ENCODE measurements at regions not wholly inside any gene's neighbourhood (a gene's known extent, or its start where the extent isn't known, plus 50 kb on each side); places are given as distances from the start of the nearest gene placed in this dataset.
A peak's percentile ranks its signal among the peaks of the same experiment; 100 is the strongest.

- DNase-seq (ENCODE audit: low spot score), result no peak
Measured at GRCh38 chr3:107970993-107971580, 119.7 kb downstream of the CD47 start.

DNA sequence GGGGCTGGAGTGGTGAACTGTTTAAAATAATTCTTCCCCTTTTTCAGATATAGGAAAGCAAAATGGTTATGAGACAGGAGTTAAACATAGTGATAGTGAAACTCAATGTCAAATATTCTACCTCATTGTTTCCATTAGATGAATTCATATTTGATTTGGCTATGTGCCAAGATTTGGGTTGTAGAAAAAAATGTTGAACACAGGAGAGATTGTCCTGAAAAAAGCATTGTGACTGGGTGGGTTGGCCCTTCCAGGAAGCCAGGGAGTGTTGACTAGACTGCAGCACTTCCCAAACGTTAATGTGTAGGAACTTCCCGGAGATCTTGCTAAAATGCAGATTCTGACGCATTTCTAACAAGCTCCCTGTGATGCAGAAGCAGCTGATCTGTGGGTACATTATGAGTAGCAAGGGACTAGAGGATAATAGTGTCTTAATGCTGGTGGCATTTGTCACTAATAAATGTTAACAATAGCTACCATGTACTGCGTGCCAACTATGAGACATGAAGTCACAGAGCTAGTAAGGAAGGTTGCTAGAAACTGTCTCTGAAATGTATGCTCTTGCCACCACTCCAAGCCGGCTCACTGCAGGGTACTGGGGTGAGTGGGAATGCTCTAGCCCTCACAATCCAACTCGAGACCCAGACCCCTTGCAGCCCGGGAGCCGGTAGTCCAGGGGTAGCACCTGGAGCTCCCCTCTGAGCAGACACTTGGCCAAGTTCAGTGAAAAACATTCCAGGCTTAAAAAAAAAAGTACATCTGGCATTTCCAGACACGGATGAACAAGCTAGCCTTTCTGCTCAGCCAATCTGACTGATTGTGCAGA is 120.6 kb downstream of the CD47 start:
- peak; percentile 90 for DNase-seq (ENCODE audit: low spot score)

GRCh38 chr3:107969525-107969924 is 121.3 kb downstream of the CD47 start:
- DNase-seq (ENCODE audit: low spot score), result no peak

GRCh38 chr3:107966276-107966675 is 124.6 kb downstream of the CD47 start:
- DNase-seq (ENCODE audit: low spot score), result no peak

- DNase-seq (ENCODE audit: low spot score), result no peak
Measured at GRCh38 chr3:107965136-107965655, 125.6 kb downstream of the CD47 start.

GRCh38 chr3:107963581-107963980 is 127.2 kb downstream of the CD47 start:
- no peak for DNase-seq (ENCODE audit: low spot score)

- peak; percentile 59 for DNase-seq (ENCODE audit: low spot score)
Measured at GRCh38 chr3:107962946-107963345, 127.9 kb downstream of the CD47 start.

DNA sequence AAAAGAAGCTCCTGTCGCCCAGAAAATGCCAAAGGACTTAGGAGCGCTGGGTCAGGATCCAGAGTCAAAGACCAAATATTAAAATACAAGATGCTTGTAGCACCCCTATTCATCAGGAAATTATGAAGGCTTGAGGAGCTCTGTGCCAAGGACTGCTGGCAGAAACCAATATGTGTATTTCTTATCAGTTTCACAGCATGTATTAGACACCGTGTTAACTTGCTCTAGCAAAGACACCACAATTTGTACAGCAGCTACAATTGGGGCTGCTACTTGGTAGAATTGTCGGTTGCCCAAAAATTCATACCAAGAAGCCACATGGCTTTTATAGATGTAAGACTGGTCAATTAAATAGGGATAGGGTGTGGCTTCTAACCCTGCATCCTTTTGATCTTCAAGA is 128.8 kb downstream of the CD47 start:
- DNase-seq (ENCODE audit: low spot score), result no peak

- DNase-seq (ENCODE audit: low spot score), result no peak
Measured at GRCh38 chr3:107959550-107960154, 131.2 kb downstream of the CD47 start.

GRCh38 chr3:107958146-107958545 is 132.7 kb downstream of the CD47 start:
- no peak for DNase-seq (ENCODE audit: low spot score)

DNA sequence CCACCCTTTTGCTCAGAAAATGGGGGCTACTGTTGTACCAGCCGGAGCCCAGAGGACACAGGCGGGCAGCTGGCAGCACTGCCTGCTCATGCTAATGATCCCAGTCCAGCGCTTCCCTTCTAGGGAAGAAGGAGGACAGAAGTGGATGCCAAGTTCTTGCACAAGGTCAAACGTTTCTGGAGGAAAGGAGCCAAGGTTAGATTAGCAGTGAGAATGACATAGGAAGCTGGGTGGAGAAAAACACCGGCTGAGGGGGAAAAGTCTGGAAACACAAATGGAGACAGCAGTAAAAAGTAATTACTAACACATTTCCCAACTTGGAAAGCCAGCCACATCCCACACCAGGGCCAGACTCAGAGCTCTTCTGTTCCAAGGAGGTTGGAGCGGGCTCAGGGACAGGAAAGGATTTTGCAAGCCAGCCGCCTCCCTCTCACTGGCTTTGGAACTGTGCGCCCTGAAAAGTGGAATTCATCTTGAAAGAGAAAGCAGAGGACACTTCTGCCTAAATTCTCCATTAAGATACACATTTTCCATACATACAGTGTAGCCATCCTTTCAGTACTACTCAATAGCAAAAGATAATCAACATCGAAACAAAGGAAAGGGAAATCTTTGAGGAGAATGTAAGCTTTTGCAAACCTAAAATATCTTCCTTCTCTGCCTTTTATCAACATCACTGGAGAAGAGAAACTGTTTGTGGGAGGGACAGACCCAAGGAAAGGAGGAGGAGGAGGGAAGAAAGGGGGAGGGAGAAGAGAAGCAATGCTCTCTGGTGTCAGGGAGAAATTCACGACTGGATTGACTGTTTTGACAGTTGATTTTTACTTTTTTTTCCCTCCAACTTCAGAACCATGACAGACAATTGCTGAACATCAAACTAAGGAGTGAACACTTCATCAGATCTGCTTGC is 133.6 kb downstream of the CD47 start:
- no peak for DNase-seq (ENCODE audit: low spot score)

DNA sequence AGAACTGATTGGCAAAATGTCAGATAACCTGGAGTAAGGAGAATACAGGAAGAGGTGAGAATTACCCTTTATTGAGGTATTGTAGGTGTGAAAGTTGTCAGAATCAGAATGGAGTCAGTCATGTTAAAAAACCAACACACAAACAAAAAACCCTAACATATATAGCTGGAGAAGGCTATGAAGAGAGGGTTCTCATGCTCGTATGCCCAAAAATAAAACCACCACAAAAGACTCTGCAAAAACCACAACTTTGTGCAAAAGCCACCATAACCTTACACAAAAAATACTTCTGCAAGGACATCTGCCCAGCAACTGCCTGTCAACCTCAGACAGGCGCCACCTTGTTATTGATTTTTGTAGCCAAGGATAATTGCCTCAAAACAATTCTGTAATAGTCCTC is 136.0 kb downstream of the CD47 start:
- no peak for DNase-seq (ENCODE audit: low spot score)

DNA sequence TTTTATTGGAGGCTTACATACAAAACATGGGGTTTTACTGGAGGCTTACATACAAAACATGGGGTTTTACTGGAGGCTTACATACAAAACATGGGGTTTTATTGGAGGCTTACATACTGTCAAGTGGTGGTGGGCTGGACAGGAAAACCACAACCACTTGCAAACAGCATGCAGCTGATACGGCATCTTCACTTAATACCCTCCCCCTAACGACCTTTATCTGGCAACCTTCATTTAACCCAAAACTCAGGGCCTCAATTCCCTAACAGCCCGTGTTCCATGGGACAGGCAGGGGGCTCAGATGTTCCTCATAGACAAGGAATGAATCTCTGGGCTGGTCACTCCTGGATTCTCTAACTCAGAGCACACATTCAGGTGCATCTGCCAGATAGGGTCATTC is 137.1 kb downstream of the CD47 start:
- DNase-seq (ENCODE audit: low spot score), result no peak

DNA sequence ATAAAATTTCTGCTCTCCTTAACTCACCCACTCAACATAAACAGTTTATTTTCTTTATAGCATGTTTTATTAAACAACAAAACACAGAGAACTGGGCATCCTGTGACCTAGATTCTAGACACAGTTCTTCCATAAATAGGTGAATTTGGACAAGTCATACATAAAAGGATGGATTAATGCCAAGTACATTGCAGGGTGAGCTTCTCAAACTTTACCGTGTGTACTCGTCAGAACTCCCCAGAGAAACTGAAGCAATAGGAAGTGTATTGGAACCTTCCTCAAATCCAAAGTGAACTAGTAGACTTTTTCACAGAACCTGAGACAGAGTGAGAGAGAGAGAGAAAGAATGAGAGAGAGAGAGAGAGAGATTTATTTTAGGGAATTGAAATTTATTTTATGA is 139.7 kb downstream of the CD47 start:
- DNase-seq (ENCODE audit: low spot score), result no peak

- DNase-seq (ENCODE audit: low spot score), result no peak
Measured at GRCh38 chr3:107950417-107950816, 140.4 kb downstream of the CD47 start.

- DNase-seq (ENCODE audit: low spot score), result no peak
Measured at GRCh38 chr3:107949394-107949970, 141.3 kb downstream of the CD47 start.

DNA sequence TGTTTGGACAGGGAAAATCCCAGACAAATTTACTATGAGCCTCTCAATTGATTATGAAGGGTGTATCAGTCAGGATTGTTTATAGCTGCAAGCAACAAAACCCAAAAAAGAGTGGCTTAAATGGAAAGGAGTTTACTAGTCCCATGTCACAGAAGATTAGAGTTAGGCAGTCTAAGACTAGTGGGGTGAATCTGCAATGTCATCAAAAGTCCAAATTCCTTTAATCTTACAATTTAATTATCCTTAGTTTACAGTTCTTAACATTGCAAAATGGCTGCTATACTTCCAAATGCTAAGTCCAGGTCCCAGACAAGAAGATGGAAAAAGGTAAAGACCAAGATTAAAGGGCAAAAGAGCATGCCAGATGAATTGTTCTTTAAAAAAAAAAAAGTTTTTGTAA is 143.6 kb downstream of the CD47 start:
- DNase-seq (ENCODE audit: low spot score), result no peak

GRCh38 chr3:107946700-107947099 is 144.1 kb downstream of the CD47 start:
- no peak for DNase-seq (ENCODE audit: low spot score)

DNA sequence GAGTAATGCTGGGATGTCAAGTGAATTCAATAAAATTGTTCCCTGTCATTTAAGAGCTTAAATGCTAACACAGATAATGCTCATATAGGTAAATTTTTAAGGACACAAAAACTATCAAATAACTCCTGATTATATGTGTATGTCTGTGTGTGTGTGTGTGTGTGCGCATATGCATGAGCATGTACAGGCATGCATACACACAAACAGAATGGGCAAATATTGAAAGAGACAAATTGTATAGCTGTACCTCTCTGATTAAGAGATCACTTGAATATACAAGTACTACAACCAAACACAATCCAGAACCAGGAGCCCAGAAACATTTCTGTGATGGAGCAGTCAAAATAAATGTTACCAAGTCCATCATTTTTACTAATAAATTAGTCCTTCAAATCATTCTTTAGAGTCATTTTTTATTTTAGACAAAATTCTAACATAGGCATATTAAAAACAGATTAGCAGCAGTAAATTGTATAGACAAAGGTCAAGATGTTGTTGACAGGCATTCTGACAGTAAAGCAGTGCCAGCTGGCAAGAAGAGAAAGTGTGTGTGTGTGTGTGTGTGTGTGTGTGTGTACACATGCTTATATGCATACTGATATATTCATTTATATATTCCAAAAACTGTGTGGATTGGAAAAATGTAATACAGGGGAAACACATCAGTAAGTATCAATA is 145.3 kb downstream of the CD47 start:
- no peak for DNase-seq (ENCODE audit: low spot score)

- no peak for DNase-seq (ENCODE audit: low spot score)
Measured at GRCh38 chr3:107943786-107944523, 146.9 kb downstream of the CD47 start.
